Coronary artery (tissue), 2 donors: ENCODE measurements at regions not wholly inside any gene's neighbourhood (a gene's known extent, or its start where the extent isn't known, plus 50 kb on each side); places are given as distances from the start of the nearest gene placed in this dataset.

Experiments used
- DNase-seq: peaks from one replicate; pipeline ENCODE4 v3.0.0-alpha.2; 2017; ENCODE audit warnings: low spot score
- H3K27ac ChIP-seq, 2 donors: fragments of 200-600 bp; sonication (generic); one replicate each; pipeline ENCODE4 v1.5.1; 2016 to 2019
- H3K4me3 ChIP-seq: fragments of 200-600 bp; sonication (generic); 2 replicates; pipeline ENCODE4 v1.5.1; 2016; ENCODE audit warnings: mild to moderate bottlenecking, moderate library complexity
- CTCF ChIP-seq: fragments of 200-600 bp; sonication (generic); IDR thresholded peaks from one replicate; pipeline ENCODE4 v1.5.1; 2019; ENCODE audit warnings: antibody characterized with exemption

DNA sequence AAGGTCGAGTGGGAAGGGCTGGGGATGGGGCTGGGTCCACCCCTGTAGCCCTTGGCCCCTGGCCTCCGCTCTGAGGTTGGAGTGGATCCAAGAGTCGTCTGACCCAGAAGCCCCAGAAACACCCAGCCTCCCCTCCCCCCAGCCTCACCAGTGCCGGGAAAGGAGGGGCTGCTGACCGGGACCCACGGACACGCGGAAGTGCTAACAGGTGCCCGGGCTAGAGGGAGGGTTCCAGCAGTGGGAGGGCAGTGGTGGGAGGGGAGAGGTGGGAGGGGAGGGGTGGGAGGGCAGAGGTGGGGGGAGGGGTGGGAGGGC is 131.8 kb upstream of the NKX1-1 start:
- Histone ChIP-seq H3K27ac (no peak overlapping the region), H3K4me3 (no peak overlapping the region)
- no peak for DNase-seq
- TF ChIP-seq CTCF = no peak

DNA sequence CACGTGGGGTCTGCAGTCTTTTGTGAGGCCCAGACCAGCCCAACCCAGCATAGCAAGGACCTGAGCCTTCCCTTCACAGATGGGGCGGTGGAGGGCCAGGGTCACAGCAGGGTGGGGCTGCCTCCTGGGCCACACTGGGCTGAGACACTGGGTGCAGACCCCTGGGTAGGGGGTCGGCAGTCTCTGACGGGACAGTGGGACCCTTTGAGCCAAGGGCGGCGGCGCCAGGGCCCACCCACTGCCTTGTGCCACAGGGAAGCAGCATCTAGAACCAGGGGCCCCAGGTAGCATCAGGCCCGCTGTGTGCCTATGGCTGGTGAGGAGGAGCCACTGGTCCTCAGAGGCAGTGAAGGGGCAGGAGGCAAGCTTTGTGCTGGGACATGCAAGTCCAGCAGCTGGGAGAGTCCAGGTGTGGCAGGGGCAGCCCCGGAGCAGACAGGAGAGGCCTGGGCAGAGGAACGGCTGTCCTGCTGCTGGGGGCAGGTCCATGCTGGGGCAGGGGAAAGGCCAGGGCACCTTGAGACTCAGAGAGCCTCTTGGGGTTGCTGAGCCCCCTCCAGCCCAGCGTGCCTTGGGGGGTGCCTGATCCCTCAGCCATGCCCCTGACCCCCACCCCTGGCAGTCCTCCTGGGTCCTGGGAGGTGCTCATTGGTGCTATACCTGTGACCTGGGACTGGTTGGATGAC is 131.3 kb upstream of the NKX1-1 start:
- Histone ChIP-seq H3K4me3 (no peak overlapping the region), H3K27ac (no peak overlapping the region)
- DNase-seq = no peak
- TF ChIP-seq CTCF = no peak

DNA sequence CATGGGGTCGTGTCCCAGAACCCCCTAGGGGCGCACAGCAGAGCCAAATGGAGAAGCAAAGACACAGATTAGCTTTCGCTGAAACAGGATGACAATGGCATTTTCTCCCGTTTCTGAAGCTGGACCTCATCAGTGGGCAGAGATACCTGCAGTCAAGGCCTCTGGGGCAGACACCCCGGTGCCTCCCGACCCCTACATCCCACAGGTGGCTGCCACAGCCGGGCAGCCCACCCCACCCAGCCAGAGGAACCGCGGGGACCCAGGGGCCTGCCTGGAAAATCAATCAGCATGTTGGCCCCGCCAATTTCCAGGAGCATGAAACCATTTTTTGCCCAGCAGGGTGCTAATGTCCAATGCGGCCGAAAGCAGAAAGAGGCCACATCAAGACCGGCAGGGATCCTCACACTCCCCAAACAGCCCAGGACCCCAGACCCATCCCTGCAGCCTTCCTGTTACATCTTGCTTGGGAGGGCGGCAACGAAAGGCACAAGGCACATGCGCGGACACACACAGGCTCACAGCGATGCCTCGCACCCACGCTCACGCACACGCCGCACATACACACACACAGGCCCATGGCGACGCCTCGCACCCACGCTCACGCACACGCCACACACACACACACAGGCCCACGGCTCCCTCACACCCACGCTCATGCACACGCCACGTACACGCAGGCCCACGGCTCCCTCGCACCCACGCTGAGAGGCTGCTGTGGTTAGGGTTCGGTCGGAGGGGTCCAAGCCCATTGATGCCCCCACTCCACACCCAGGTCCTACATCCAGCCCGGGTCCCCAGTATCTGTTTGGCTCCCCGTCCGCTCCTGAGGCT is 130.6 kb upstream of the NKX1-1 start:
- TF ChIP-seq CTCF = no peak
- H3K4me3 ChIP-seq = no peak overlapping the region
- no peak overlapping the region for H3K27ac ChIP-seq
- no peak for DNase-seq

DNA sequence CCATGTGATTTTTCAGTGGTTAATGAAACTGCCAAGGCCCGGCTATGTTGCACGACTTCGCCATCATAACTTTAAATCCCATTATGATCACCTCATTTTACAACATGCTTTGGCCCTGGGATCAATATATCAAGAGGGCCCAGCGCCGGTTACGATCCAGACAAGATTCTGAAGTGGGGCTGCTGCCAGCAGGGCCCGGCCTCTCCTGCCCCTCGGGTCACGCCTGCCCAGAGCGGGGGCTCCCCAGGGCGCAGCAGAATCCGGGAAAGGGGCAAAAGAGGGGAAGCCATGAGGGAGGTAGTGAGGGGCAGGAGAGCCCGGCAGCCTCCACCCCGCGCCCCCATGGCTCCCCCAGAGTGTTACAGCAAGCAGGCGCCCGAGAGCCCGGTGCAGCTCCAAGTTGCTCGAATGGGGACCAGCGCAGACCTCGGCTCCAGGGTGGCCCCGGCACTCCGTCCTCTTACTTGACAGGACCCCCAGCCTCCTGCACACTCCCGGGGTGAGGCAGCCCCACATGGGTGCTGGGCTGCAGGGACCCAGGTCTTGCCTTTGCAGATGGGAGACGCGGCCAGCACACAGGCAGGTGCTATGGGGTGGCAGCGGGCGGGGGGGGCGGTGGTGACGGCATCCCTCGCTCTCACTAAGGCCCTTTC is 129.8 kb upstream of the NKX1-1 start:
- DNase-seq = no peak
- no peak overlapping the region for H3K27ac ChIP-seq

DNA sequence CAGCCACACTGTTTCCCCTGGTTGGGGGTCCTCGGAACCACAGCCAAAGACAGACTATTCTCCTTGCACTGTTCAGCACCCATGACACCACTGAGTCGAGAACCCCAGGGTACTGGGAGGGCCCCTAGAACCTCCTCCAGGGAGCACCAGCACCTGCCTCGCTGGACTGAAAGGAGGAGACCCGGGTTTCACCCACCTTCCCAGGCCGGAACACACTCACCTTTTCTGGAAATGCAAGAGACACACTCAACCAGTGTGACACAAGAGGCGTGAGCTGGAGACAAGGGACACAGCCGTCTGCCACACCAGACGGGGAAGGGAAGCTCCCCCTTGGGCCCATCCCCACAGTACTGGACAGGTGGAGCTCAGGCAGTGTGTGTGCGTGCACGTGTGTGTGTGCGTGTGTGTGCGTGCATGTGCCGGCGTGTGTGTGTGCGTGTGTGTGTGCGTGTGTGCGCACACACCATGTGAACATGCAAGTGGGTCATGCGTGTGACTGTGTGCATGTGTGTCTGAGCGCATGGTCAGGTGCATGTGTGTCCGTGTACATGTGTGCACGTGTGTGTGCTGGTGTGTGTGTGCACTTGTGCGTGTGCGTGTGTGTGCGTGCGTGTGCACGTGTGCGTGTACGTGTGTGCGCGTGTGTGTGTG is 128.8 kb upstream of the NKX1-1 start:
- Histone ChIP-seq H3K4me3 (no peak overlapping the region), H3K27ac (no peak overlapping the region)
- no peak for TF ChIP-seq CTCF
- no peak for DNase-seq

More for the DNA sequence above, 129.8 kb upstream of the NKX1-1 start:
- no peak overlapping the region for H3K4me3 ChIP-seq
- no peak for TF ChIP-seq CTCF

- DNase-seq = no peak
- H3K4me3 ChIP-seq = no peak overlapping the region
- H3K27ac ChIP-seq = no peak overlapping the region
- TF ChIP-seq CTCF = no peak
Observed at GRCh38 chr4:1534095-1534872, 128.0 kb upstream of the NKX1-1 start.
